ENCODE measurements at regions not wholly inside any gene's neighbourhood (a gene's known extent, or its start where the extent isn't known, plus 50 kb on each side); places are given as distances from the start of the nearest gene placed in this dataset.
"Not testable (repeated sequence)": the region's sequence is repeated elsewhere in the genome, so short reads cannot be mapped to it uniquely, and the experiment has no call there.

GRCh38 chr4:14358544-14359160 is 643.6 kb upstream of the CPEB2 start:
- TF ChIP-seq RAD21 (IDR thresholded peaks at IDR 0.05); CTCF (IDR thresholded peaks at IDR 0.05; ENCODE audit: low read depth, low read length, missing input control); GABPA (IDR thresholded peaks at IDR 0.05 in 1 of 2, conservative IDR thresholded peaks at IDR 0.05 in 1 of 2); SP1 (IDR thresholded peaks at IDR 0.05); YY1 (IDR thresholded peaks at IDR 0.05); NR2F2 (IDR thresholded peaks at IDR 0.05); FOXA1 (IDR thresholded peaks at IDR 0.05); REST (IDR thresholded peaks at IDR 0.05): not testable (repeated sequence)

All from liver (tissue), 3 donors.